Omental fat pad (tissue), 3 donors: ENCODE measurements at regions not wholly inside any gene's neighbourhood (a gene's known extent, or its start where the extent isn't known, plus 50 kb on each side); places are given as distances from the start of the nearest gene placed in this dataset.
"Not testable (repeated sequence)": the region's sequence is repeated elsewhere in the genome, so short reads cannot be mapped to it uniquely, and the experiment has no call there.

Experiments used
- ATAC-seq: fragments of 150-250 bp; one replicate; pipeline ENCODE4 v1.9.1; 2016; ENCODE audit warnings: mild to moderate bottlenecking, moderate library complexity; ENCODE audit not compliant: low FRiP score
- DNase-seq: peaks from one replicate; pipeline ENCODE4 v3.0.0-alpha.2; 2019; ENCODE audit warnings: low spot score
- TF ChIP-seq, protein P1 (sequence below), 3 donors: fragments of 450-650 bp; IDR thresholded peaks; one replicate each; pipeline ENCODE4 v1.5.1; 2016 to 2017; ENCODE audit warnings: antibody characterized with exemption in 3 of 3, mild to moderate bottlenecking in 3 of 3, moderate library complexity in 2 of 3

DNA sequence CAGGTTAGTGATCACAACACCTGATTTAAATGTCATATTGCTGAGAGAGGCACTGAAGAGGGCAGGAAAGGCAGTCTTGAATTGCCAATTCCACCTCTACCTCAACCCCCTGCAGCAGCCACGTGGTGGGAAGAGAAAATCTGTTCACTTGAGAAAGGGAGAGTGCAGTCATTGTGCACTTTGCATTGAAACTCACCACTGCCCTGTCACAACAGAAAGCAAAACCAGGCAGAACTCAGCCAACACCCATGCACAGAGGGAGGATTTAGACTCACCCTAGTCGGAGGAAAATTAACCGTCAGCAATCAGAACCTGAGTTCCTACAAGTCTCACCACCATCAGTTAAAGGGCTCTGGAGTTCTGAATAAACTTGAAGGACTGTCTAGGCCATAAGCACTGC, 1040.2 kb downstream of the HACE1 start:
- no peak for DNase-seq
- ATAC-seq = no peak
- TF ChIP-seq, protein P1, sequence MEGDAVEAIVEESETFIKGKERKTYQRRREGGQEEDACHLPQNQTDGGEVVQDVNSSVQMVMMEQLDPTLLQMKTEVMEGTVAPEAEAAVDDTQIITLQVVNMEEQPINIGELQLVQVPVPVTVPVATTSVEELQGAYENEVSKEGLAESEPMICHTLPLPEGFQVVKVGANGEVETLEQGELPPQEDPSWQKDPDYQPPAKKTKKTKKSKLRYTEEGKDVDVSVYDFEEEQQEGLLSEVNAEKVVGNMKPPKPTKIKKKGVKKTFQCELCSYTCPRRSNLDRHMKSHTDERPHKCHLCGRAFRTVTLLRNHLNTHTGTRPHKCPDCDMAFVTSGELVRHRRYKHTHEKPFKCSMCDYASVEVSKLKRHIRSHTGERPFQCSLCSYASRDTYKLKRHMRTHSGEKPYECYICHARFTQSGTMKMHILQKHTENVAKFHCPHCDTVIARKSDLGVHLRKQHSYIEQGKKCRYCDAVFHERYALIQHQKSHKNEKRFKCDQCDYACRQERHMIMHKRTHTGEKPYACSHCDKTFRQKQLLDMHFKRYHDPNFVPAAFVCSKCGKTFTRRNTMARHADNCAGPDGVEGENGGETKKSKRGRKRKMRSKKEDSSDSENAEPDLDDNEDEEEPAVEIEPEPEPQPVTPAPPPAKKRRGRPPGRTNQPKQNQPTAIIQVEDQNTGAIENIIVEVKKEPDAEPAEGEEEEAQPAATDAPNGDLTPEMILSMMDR (IDR thresholded peaks at IDR 0.05) = no peak

DNA sequence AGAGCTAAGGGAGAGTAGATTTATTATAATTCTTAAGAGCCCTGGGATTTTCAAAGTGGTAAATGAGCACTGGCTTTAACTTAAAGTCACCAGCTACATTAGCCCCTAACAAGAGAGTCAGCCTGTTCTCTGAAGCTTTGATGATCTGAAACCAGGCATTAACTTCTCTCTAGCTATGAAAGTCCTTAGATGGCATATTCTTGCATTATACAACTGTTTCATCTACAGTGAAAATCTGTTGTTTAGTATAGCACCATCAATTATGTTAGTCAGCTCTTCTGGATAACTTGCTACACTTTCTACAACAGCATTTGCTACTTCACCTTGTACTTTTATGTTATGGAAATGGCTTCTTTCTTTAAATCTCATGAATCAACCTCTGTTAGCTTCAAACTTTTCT, 1046.7 kb downstream of the HACE1 start:
- no peak for DNase-seq
- TF ChIP-seq, protein P1 (IDR thresholded peaks at IDR 0.05) = no peak
- no peak for ATAC-seq

DNA sequence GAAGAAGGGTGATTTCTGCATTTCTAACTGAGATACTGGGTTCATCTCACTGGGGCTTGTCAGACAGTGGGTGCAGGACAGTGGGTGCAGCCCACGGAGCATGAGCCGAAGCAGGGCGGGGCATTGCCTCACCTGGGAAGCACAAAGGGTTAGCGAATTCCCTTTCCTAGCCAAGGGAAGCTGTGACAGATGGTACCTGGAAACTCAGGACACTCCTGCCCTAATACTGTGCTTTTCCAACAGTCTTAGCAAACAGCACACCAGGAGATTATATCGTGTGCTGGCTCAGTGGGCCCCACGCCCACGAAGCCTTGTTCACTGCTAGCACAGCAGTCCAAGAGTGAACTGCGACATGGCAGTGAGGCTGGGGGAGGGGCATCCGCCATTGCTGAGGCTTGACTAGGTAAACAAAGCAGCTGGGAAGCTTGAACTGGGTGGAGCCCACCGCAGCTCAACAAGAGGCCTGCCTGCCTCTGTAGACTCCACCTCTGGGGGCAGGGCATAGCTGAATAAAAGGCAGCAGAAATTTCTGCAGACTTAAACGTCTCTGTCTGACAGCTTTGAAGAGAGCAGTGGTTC, 1057.7 kb downstream of the HACE1 start:
- ATAC-seq = not testable (repeated sequence)

DNA sequence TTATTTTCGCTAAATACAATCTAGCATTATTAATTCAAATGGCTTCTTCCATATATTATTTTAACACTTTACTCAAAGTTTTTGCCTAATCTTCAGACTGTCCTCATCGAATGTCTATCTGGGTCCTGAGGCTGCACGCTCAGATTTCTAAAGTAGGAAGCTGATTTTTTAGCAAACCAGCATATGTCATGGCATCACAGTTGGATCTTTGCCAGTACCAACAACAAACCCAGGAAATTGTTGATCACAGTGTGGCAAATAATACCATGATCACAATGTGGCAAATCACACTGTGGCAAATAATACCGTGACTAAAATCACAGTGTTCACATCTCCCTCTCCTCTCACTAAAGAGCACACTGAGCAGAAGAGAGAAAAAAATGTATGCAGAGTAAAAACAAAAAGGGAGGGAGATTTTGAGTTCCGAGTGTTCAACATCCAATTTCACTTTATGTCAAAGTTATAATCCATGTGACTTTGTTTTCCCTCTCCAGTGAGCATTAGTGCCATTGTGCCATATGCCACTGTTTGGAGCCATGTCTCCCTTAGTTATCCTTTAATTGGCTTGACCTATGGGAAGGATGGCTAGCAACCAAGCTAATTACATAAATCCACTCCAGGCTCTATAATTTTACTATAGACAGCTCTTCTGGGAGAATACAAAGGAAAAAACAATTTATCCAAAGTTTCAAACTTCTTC, 1059.6 kb downstream of the HACE1 start:
- DNase-seq (no peak), ATAC-seq (no peak)
- TF ChIP-seq, protein P1 (IDR thresholded peaks at IDR 0.05) = no peak

More for the DNA sequence above, 1057.7 kb downstream of the HACE1 start:
- DNase-seq = not testable (repeated sequence)

DNA sequence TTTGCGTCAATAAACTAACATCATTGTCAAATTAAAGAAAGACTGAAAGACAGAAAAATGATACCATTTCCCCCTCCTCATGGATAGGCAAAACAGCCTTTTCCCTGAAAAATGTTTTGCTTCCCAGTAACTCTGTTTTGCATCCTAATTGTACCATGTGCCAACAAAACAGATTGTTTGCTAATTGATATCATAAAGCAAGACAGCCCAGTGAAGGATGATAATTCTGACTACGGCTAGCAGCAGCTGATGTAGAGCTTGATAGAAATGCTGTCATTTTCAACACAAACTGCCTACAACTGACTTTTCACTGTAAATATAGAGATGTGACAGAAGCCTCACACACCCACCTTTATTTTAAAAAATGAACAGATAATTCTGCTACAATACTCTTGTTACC, 1061.6 kb downstream of the HACE1 start:
- ATAC-seq = no peak
- TF ChIP-seq, protein P1 (IDR thresholded peaks at IDR 0.05) = no peak
- no peak for DNase-seq

DNA sequence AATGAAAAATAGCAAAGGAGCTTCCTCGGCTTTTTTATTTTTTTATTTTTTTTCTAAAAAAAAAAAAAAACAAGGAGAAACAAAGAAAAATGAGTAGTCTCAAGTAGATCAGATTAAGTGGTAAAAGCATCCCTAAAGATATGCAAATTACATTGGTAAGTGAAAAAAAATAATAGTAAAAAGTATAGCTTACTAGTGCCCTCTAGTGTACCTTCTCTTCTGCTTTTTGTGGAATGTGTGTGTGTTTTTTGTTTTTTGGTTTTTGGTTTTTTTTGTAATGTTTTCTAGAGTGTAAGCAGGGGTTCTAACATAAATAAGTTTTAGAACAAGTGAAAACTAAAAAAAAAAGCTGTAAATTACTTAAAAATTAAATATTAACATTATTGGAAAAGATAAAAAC, 1062.0 kb downstream of the HACE1 start:
- DNase-seq (no peak), ATAC-seq (no peak)
- TF ChIP-seq, protein P1 (IDR thresholded peaks at IDR 0.05) = no peak

DNA sequence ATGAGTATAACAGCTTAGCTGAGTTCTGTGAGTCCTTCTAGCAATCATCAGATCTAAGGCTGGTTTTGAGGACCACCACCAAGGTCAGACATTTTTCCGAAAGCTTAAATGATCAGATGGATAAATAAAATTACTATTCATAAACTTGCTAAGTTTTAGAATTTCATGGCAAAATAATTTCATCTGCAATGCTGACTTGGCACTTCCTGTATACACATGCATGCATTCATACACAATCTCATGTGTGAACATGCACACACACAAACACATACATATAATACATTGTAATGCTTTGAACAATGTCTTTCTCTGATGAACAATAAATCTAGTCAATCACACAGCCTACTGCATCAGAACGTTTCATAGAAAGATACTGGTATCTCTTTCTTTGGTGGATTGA, 1068.3 kb downstream of the HACE1 start:
- DNase-seq (no peak), ATAC-seq (no peak)
- TF ChIP-seq, protein P1 (IDR thresholded peaks at IDR 0.05) = no peak
